KBM-7 (cell line): ENCODE measurements at regions not wholly inside any gene's neighbourhood (a gene's known extent, or its start where the extent isn't known, plus 50 kb on each side); places are given as distances from the start of the nearest gene placed in this dataset.
A peak's percentile ranks its signal among the peaks of the same experiment; 100 is the strongest.
"Not testable (repeated sequence)": the region's sequence is repeated elsewhere in the genome, so short reads cannot be mapped to it uniquely, and the experiment has no call there.

Source experiments
- DNase-seq: peaks from one replicate; pipeline ENCODE4 v3.0.0-alpha.2; 2015
- in situ Hi-C: fragments of 300-500 bp; cut with MboI; formaldehyde crosslinking; loops from 2 replicates; pipeline ENCODE4 v1.14.3; 2020; ENCODE audit warnings: low sequenced_read_pairs, low pct_unique_long_range_greater_than_20kb, mixed read lengths

GRCh38 chr2:31813016-31813415 lies 197.8 kb downstream of the MEMO1 start:
- in situ Hi-C loops = no loop called here
- no peak for DNase-seq

- in situ Hi-C loops = no loop called here
- DNase-seq = peak; percentile 48
Measured at GRCh38 chr2:31812051-31812798, 198.6 kb downstream of the MEMO1 start.

- no peak for DNase-seq
- in situ Hi-C loops = no loop called here
Measured at GRCh38 chr2:31811482-31811881, 199.3 kb downstream of the MEMO1 start.

- in situ Hi-C loops = no loop called here
Measured at GRCh38 chr2:31810200-31810917, 200.4 kb downstream of the MEMO1 start.

GRCh38 chr2:31805688-31806087 lies 205.1 kb downstream of the MEMO1 start:
- DNase-seq = no peak
- in situ Hi-C loops = no loop called here

More at GRCh38 chr2:31810200-31810917, 200.4 kb downstream of the MEMO1 start:
- DNase-seq = no peak

- DNase-seq, in situ Hi-C loops: not testable (repeated sequence)
Measured at GRCh38 chr2:31803481-31804153, 207.2 kb downstream of the MEMO1 start.

- no peak for DNase-seq
Measured at GRCh38 chr2:31802711-31803110, 208.1 kb downstream of the MEMO1 start.

GRCh38 chr2:31799282-31799681 lies 211.5 kb downstream of the MEMO1 start:
- DNase-seq = peak; percentile 12
- in situ Hi-C loops = not testable (repeated sequence)

More at GRCh38 chr2:31802711-31803110, 208.1 kb downstream of the MEMO1 start:
- in situ Hi-C loops = no loop called here

GRCh38 chr2:31788273-31788672 lies 207.5 kb upstream of the SRD5A2 start:
- in situ Hi-C loops = no loop called here

GRCh38 chr2:31785876-31786275 lies 205.1 kb upstream of the SRD5A2 start:
- in situ Hi-C loops = no loop called here
- no peak for DNase-seq

More at GRCh38 chr2:31788273-31788672, 207.5 kb upstream of the SRD5A2 start:
- no peak for DNase-seq

- DNase-seq = no peak
- in situ Hi-C loops = no loop called here
Measured at GRCh38 chr2:31784868-31785267, 204.1 kb upstream of the SRD5A2 start.

GRCh38 chr2:31783446-31784091 lies 202.8 kb upstream of the SRD5A2 start:
- DNase-seq, in situ Hi-C loops: not testable (repeated sequence)

GRCh38 chr2:31778153-31778552 lies 197.4 kb upstream of the SRD5A2 start:
- DNase-seq = no peak
- in situ Hi-C loops = no loop called here

- no peak for DNase-seq
- in situ Hi-C loops = no loop called here
Measured at GRCh38 chr2:31770741-31771140, 190.0 kb upstream of the SRD5A2 start.

GRCh38 chr2:31765078-31765945 lies 184.6 kb upstream of the SRD5A2 start:
- in situ Hi-C loops = no loop called here
- peak; percentile 2 for DNase-seq

GRCh38 chr2:31764169-31764568 lies 183.4 kb upstream of the SRD5A2 start:
- no peak for DNase-seq
- in situ Hi-C loops = no loop called here

GRCh38 chr2:31762085-31762484 lies 181.3 kb upstream of the SRD5A2 start:
- in situ Hi-C loops = no loop called here
- DNase-seq = no peak

GRCh38 chr2:31757351-31757750 lies 176.6 kb upstream of the SRD5A2 start:
- DNase-seq, in situ Hi-C loops: not testable (repeated sequence)
